NCI-H2196 treated with DMSO at 0.1 percent for 48 hours (cell line): ENCODE measurements at regions not wholly inside any gene's neighbourhood (a gene's known extent, or its start where the extent isn't known, plus 50 kb on each side); places are given as distances from the start of the nearest gene placed in this dataset.
"Not testable (repeated sequence)": the region's sequence is repeated elsewhere in the genome, so short reads cannot be mapped to it uniquely, and the experiment has no call there.

ENCODE experiments used
- DNase-seq: peaks from one replicate; lab custom pipeline; 2025; ENCODE audit not compliant: unreplicated experiment; lab: John Stamatoyannopoulos, UW

GRCh38 chr6:951399-952181 lies 258.7 kb upstream of the EXOC2 start:
- DNase-seq: no peak

GRCh38 chr6:947235-947934 lies 254.4 kb upstream of the EXOC2 start:
- no peak for DNase-seq

DNA sequence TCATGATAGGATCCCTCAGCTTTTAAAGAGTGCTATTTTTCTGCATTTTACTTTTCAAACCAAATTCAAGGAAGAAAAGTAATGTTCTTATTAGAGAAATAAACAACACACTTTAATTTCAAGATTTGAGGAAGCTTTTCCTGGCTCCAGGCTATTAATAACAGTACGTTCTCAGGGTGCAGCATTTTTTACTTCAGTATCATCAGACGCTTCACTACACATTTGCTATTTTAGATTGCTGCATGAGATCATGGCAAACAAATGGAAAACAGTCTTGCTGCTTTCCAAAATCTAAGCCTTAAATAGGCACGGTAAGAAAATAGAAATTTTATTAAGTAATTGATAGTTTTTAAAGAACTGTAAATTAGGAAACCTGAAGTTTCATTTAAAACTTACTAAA lies 253.6 kb upstream of the EXOC2 start:
- DNase-seq: no peak

GRCh38 chr6:939526-940252 lies 246.8 kb upstream of the EXOC2 start:
- no peak for DNase-seq

- DNase-seq: no peak
Observed at GRCh38 chr6:938916-939315, 246.0 kb upstream of the EXOC2 start.

DNA sequence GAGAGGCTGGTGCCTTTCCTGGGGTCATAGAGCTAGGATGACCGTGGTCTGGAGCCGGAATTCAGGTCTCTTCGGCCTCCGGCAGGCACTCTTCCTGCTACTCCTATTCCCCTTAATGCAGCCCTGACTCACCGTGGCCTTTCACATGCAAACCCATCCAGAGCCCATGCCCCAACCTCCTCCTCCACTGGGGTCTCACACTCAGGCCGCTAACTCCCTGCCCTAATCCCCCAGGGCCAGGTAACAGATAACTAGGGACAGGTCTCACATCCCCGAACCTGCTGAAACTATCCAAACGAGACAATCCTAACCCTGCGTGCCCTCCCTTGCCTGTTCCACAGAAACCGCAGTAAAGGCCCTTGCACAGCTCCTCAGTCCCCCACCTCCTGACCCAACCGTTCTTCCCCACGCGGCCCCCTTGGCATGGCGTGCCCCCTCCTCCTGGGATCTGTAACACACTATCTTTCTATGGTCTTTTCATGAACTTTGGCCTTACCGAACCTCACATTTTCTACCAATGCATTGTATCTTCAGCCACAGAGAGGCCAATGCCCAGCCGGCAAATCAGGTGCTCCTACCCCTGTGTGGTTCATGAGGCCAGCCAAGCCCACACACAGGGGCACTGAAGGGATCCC lies 245.4 kb upstream of the EXOC2 start:
- no peak for DNase-seq

- no peak for DNase-seq
Observed at GRCh38 chr6:935582-935981, 242.6 kb upstream of the EXOC2 start.

- no peak for DNase-seq
Observed at GRCh38 chr6:934686-935085, 241.7 kb upstream of the EXOC2 start.

GRCh38 chr6:931919-932318 lies 239.0 kb upstream of the EXOC2 start:
- DNase-seq: not testable (repeated sequence)

- no peak for DNase-seq
Observed at GRCh38 chr6:927157-927556, 234.2 kb upstream of the EXOC2 start.

- no peak for DNase-seq
Observed at GRCh38 chr6:925656-926213, 232.8 kb upstream of the EXOC2 start.

- no peak for DNase-seq
Observed at GRCh38 chr6:924661-925060, 231.7 kb upstream of the EXOC2 start.

- DNase-seq: no peak
Observed at GRCh38 chr6:921400-921799, 228.5 kb upstream of the EXOC2 start.

- no peak for DNase-seq
Observed at GRCh38 chr6:920512-920911, 227.6 kb upstream of the EXOC2 start.

DNA sequence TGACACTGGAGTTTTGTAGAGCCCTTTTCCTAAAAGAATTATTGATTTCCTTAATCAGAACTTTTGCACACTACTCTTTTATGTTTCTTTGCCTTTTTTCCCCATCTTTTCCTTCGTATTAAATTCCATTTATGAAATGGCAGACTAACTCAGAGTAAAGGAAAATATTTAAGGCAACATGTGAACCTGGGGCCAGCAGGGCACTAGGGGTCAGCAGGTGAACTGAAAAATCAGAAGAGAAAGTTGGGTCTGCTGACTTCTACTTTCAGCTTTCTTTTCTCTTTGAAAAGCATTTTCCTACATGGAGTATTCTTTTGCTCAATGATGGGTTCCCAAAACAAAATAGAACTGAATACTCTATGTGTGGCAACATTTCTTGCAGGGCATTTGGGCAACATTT lies 226.6 kb upstream of the EXOC2 start:
- DNase-seq: no peak

GRCh38 chr6:917939-918338 lies 225.0 kb upstream of the EXOC2 start:
- no peak for DNase-seq

DNA sequence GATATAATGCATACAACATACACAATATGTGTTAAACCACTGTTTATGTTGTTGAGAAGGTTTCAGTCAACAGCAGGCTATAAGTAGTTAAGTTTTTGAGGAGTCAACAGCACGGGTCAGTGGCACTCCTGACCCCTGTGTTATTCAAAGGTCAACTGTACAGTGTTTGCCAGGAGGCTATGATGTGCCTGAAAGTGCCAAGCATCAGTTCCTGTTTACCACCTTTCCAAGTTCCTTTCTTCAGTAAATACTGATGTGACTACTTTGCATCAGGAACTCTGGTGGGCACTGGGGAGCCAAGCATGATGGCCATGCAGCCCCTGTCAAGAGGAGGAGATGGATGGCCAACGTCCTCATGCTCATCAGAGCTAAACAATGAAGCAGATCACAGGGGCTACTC lies 224.4 kb upstream of the EXOC2 start:
- DNase-seq: no peak

GRCh38 chr6:916131-916530 lies 223.2 kb upstream of the EXOC2 start:
- no peak for DNase-seq

DNA sequence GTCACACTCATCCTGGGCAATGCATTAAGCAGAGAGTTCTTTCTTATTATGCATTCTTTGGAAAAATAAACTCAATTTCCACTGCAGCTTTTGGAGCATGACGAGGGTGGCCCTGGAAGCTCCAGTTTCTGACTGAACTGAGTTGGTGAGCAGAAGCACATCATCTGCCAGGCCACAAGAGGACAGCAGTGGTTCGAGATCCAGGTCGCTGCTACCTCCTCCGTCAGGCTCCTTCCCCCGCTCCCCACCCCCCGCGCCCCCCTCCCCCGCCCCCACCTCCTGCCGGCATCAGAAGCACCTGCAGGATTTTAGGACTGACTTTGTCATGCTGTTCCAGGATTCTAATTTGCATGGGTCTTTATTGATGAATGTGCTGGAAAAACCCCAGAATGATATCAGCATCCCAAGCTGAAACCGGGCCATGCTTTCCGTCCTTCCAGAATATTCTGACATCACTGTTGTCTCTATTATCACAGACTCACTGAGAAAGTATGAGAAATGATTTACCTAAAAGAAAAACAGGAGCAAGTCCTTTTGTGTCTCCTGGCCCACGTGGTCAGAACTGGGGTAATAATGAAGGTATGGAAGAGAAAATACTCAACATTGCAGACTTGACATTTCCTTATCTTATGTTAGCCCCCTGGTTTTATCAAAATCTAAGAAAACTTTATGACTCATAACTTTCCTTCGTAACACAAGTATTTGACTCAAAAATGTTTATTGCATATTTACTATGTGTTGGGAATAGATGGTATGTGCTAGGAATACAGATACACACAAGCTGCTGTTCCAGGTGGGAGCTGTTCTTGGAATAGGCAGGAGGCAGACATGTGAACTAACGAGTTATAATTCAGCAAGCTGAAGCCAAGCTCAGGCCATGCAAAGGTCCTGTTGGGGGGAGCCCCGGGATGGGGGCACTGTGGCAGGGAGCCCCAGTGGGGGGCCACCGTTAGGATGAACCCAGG lies 220.2 kb upstream of the EXOC2 start:
- DNase-seq: no peak

DNA sequence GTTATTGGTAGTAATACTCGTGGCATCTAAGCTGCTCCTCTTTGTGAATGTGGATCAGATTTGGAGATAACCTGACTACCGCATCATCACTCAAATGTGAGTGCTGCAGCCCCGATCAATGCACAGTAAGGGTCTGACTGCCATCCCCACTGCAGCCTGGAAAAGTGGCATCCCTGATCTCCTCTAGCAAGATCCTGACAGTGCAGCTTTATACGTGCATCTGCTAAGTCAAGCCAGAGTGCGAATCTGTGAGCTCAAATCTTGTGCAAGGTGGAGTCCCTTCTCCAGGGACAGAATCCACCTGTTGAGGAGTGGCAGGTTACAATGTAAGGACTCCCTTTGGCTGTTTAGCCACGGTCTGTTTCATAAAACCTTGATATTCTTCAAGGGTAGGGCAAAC lies 215.0 kb upstream of the EXOC2 start:
- no peak for DNase-seq
